ENCODE measurements at regions not wholly inside any gene's neighbourhood (a gene's known extent, or its start where the extent isn't known, plus 50 kb on each side); places are given as distances from the start of the nearest gene placed in this dataset.

DNA sequence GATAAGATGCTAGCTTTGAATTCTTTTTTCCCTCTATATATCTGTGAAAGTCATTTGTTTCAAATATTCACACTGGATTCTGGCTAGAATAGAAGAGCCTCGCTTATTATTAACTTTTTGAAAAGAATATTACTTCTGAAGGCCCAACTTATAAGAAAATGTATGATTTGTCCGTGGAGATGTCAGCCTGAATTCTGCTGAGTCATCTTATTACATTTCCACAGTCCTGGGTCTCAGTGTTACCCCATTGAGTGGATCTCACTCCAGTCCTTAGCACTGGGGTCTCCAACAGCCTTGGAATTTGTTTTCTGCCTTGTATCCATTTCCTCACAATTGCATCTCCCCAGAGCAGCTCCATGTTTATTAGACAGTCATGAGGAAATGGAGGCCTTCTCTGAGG, 907.9 kb downstream of the VRK1 start:
- DNase-seq: no peak

DNA sequence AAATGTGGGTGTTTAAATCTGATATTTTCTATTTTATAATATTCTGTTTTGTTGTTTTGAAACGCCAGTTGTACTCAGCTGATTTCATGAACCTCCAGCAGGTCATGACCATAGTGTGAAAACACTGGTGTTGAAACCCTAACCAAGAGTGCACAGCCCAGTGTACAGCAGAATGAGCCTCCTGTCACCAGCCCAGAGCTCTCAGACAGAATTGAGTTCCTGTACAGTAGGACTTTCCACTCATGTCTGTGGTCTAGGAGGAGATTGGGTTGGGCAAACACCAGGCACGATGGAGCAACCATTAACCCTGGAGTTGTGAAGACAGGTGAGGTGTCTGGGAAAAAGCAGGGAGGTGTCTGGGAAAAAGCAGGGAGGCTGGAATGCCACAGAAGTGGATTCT, 908.8 kb downstream of the VRK1 start:
- no peak for DNase-seq

DNA sequence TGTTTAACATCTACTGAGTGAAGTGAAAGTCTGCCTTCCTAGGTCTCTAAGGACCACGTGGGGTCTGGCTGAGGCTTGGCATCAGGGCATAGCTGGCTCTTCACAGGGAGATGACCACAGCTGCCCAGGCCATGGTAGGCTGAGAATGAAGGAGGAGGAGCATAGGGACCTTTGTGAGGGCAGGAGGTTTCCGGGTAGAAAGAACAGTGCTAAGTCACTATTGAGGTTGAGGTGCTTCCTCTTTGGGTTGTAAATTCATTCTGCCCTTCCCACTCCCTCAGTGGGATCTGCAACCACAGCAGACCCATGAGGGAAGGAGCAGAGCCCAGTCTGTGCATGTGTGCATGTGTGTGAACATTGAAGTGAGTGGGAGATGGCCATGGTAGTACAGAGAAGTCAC, 909.6 kb downstream of the VRK1 start:
- no peak for DNase-seq

DNA sequence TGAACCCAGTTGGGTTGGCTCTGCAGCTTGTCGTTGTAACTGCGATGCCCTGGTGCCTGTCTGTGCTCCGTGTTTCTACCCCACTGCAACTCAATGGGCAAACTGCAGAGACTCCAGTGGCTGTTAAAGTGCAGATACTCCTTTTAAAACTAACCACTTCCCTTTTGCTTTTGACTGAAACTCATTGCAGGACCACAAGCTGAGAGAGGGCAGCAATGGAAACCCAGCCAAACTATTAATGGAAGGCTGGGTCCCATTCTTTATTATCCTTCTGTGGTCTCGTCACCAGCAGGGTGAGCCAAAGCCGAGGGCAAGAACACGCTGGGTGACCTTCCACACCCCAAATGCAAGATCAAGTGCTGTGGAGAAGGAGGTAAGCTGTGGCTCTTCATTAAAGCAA, 910.4 kb downstream of the VRK1 start:
- no peak for DNase-seq

DNA sequence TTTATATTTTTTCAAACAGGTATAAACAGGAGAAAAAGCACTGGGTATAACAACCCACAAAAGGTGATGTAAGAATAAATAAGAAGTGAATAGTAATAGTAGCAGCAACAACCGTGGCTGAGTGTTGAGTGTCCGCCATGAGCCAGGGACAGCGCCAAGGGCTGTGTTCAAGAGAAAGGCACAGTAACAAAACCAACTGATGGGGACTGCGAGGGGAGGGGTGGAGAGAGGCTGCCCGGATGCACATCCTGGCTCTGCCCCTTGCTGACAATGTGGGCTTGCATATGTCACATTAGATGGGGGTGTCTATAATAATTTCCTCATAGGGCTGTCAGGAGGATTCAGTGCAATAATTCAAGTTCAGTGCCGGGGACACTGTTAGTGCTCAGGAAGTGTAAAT, 912.4 kb downstream of the VRK1 start:
- peak in 1 of 4 experiments; percentile 42 for DNase-seq

DNA sequence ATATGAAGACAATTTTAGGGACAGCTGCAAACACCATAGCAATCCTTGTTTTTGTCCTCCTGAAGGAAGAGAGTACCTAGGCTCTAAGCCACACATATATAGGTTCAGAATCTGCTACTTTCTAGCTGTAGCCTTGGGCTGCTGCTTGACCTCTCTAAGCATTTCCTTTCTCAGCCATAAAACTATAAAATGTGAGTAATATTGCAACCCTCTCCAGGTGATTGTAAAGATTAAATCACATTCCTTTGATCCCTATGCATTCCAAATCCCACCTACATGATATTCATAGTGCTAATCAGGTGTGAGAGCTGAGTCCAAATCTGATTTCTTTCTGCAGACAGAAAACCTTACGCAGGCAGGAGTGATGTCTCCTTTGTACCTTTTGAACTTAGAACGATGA, 913.5 kb downstream of the VRK1 start:
- DNase-seq: no peak

DNA sequence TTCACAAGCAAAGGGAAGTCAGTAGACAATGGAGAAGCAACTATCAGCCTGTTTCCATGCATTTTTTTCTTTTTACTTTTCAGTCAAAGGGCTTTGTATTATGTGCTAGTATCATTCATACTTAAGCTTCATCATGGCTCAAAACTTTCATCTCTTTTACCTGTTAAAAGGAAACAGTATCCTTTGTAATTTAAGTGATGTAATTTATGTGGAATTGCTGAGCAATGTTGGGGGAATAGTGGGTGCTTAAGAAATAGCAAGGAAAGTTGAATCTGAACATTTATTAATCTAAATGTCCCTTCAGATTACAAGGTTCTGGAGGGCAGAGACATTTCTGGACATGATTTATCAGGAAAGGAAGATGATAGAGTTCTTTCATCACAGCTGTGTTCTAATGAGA, 915.3 kb downstream of the VRK1 start:
- DNase-seq: no peak

DNA sequence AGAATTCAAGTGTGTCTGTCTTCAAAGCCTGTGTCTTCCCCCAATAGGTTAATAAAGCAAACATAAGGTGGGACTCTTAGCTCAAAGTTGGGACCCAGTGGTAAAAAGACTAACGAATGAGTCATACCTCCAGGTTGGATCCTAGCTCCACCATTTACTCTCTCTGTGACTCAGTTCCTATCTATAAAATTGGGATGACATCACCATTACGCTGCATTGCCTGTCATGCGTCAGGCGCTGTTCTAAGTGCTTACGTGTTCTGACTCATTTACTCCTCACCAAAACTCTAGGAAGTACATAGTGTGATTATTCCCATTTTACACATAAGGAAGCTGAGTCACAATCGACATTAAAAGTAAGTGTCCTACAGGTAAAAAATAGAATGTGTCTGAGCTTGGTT, 915.8 kb downstream of the VRK1 start:
- no peak for DNase-seq

DNA sequence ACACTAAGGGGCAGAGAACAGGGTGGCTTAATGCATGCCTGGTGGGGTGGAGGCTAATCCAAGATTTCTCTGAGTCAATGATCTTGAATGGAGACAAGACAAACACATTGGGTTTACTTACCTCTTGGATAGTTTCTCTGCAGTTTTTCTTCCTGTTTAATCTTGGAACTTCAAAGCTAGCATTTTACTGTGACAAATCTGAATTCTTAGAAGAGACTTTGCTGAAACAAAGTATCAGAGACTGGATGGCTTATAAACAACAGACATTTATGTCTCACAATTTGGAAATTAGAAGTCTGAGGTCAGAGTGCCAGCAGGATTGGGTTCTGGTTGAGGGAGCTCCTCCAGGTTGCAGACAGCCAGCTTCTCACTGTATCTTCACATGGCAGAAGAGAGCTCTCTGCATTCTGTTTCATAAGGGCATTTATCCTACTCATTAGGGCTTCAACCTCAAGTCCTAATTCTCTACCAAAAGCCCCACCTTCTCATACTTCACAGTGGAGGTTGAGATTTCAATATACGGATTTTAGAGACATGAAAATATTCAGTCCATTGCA, 921.8 kb downstream of the VRK1 start:
- DNase-seq: no peak

DNA sequence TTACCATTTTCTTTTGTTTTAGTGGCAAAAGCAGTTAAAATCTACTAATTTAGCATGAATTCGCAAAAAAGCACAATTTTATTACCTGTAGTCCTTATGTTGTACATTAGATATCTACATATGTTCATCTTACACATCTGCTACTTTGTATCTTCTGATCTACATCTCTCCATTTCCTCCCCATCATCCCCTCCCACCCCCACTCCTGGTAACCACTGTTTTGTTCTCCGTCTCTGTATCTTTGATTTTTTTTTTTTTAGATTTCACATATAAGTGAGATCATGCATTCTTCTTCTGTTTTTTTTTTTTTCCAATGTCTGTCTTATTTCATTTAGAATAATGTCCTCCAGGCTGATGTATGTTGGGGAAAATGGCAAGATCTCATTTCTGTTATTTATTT, 922.7 kb downstream of the VRK1 start:
- peak in 1 of 4 experiments; percentile 27 for DNase-seq

DNA sequence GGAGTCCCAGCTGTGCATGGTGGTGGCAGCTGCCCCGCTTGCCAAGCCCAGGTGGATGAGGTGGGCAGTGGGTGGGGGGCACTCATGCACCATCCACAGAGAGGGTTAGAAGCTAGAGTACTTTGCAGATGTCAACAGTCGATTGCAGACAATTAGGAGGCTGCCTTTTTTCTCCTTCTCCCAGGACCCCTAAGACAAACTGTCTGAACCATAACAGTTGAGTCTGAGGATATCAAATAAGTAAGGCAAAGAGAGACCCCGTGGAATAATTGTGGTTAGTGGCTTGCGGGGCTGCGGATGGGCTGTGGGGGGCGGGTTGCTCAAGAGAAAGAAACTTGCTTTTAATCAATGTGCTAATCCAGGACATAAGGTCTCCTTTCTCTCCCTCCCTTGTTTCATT, 926.2 kb downstream of the VRK1 start:
- DNase-seq: no peak

DNA sequence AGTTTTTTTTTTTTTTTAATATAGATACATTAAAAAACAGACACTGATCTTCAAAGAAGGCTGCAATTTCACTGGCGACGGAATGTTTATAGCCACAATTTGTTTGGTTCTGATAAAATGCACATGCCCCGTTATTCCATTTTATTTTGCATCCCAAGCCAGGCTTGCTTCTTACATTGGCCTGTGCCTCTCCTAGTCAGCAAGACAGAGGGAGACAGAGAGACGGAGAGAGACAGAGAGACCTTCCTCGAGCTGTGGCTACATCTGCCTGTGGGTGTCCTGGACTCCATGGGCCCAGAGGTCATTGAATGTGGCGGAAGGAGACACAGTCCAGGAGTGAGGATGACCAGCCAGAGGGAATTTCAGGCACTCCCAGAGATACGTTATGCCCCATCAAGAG, 926.6 kb downstream of the VRK1 start:
- no peak for DNase-seq

DNA sequence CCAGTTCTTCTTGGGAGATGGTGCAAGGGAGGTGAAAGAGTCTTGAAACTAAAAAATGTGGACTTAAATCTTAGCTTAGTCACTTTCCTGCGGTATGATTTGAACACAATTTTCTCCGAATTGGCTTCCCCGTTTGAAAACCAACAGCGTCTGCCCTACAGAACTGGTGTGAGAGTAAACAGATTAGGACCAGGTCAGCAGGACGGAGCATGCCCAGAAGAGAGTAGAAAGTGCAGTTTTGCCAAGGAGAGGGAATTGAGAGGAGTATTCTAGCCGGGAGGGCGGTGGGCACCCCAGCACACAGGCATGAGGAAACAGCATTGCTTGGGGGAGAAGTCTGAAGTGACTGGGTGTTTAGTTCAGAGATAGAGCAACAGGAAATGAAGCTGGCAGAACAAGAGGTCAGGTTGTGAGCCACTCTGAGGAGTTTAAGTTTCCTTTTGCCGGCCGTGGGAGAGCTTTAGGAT, 927.1 kb downstream of the VRK1 start:
- peak in 1 of 4 experiments; percentile 21 for DNase-seq

DNA sequence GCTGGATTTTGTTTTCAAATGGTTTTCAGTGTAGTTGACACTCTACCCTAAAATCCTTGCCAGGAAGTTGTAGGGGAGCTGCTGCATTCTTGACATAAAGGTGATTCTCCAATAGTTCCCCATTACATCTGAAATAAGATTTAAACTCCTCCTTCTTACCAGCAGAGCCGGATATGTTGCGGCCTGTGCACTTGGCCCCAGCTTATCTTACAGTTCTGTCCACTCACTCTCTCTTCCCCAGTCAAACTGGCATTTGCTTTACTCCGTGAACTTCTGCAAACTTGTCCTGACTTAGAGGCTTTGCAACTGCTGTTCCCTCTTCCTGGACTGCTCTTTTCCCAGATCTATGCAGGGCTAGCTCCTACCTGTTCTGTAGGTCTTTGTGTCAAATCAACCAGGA, 929.5 kb downstream of the VRK1 start:
- no peak for DNase-seq

DNA sequence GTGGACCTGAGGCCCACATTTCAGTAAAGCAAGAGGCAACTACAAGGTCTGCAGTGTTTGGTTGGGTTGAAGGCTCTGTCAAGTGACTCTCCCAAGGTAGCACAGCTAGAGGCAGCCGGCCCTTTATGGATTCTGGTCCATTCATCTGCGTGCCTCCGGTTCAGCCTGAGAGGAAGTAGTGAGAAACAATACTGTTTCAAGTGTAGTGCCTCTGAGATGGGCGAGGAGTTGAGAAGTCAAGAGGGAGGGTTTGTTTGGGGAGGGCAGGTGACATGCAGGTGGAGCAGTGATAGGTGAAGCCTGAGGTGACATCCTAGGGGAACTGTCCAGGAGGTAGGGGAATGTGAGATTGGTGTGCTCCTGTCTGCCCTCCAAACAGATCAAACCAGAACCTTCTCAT, 933.5 kb downstream of the VRK1 start:
- DNase-seq: no peak

DNA sequence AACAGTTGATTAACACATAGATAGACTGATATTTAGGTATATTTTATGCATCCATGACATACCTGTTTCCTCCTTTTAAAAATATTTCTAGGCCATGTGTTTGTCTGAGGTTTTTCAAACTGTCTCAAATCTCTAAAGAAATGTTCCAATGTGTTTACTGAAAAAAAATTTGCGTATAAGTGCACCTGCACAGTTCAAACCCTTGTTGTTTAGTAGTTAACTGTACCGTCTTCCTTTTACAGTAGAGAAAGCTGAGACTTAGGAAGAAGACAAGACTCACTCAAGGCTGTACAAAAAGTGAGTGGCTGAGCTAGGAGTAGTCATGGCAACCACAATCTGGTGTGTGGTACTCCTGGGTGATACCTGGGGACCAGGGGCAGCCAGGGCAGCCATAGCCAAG, 934.6 kb downstream of the VRK1 start:
- DNase-seq: no peak

DNA sequence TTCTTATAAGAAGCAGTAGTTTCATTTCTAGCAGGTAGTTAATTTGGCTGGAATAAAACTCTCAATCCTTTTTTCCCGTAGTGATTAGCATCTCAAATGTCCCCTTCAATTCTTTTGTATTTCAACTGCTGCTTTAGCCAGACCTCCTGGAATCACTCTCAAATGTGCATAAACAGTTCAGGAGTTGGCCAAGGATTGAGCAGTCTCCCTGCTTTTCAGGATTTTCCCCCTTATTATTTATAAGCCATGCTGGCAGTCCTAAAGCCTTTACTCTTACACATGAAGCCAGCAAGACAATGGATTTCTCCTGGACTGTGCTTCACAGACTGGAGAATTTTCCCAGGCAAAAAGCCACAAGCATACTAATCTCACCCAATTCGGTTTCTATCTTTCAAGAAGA, 950.1 kb downstream of the VRK1 start:
- no peak for DNase-seq

DNA sequence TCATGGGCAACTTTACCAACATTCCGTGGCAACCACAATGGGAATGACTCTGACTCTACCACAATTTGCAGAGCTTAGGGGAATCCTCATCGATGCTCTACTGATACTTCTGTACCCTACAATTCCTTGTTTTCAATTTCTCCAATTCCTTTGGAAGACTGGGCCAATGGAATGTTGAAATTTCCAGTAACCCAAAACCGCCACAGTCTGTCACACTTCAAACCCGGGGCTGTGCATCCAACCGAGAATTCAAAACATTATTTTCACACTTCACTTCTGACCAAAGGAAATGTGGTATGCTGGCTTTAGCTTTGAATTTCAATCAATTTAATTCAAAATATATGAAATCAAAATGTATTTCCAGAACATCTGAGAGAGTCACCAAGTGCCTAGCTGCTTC, 951.4 kb downstream of the VRK1 start:
- DNase-seq: no peak

DNA sequence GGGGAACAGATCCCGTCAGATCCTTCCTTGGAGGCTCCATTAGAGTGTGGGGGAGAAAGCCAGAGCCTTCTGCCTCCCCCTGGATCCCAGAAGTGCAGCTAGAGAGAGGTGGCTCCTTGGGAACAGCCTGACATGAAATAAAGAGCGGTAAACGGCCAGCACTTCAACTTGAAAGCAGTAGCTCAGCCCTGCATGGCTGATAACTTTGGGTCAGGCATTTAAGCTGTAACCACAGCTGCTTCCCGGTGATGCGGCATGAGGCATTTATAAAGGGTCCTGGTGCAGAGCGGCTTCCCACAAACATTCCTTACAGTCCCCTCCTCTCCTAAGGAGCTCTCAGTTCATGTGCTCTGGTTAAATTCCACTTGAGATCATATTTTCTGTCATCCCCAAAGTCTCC, 960.3 kb downstream of the VRK1 start:
- DNase-seq: no peak

DNA sequence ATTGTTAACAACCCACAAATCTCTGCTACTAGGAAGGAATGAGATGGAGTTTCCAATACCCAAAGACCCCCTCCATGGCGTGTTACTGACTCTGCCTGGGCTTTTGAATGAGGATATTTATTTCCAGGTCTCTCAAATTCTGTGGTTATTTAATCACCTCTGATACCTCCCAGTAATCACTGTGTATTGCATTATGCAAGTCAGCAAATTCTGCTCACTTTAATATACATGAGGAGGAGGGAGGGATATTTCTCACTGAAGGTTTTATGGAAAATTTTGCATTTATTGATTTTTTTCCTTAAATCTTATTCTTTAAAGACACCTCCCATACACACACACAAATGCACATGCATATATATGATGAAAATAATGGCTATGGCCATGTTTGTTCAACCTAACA, 962.9 kb downstream of the VRK1 start:
- no peak for DNase-seq

DNA sequence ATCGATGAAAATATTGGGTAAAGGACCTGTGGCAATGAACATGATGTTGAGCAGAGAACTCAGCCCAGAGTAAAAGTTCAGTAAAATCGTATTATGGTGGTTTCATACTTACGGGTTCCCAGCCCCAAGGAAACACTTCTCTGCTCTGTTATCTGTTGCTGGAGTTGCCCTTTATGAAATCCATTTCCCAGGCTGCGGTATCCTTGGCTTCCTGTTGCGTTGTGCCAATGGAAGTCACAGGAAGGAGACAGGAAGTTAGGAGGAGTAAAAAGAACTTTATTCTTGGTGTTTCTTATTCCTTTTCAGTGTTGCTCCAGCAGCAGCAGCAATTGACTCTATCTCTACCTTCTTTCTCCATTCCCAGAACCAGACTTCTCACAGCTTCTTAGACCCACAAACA, 965.2 kb downstream of the VRK1 start:
- DNase-seq: no peak

DNA sequence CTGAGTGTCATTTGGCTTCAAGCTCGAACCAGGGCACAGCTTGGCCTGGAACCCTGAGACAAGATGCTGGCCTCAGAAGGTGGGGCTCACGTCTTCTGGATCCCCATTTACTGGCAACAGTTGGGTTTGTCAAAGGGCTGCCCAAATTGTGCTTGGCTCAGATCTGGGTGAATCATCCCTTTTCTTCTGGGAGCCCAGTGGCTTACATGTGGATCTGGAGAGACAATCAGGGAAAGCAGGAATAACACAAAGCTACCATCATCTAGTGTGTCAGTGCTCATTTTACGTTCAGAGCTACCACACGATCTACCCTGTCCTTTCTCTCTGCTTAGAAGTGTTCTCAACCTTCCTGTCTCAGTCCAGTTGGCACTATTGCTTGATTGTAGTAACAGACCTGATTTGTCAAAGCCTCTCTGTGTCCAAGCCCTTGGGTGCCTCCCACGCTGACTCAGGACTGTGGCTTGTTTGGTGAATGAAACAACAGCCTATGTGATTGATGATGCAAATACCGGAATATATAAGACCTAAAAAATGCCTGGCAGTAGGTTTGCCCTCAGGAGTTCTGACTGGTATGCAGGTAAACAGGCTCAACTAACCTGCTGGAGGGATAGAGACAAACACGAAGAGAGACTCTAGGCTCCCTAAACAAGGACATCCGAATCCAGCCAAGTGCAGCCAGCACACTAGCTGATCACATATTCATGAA, 974.3 kb downstream of the VRK1 start:
- DNase-seq: no peak

DNA sequence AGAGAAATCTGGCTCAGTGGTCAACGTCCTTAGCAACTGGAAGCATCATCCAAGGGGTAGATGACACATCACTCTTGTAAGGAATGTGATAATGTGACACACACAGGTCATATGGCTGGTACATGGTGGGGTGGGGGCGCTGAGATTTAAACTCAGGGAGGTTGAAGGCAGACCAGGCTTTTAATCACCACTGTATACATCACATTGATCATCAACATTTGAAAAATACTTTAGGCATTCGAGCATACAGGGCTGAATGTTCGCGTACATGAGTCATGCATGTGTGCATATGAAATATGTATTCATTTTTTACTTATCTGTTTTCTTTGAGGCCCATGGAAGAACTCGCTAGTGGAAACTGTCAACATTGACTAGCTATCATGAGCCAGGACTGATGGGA, 976.4 kb downstream of the VRK1 start:
- DNase-seq: no peak

DNA sequence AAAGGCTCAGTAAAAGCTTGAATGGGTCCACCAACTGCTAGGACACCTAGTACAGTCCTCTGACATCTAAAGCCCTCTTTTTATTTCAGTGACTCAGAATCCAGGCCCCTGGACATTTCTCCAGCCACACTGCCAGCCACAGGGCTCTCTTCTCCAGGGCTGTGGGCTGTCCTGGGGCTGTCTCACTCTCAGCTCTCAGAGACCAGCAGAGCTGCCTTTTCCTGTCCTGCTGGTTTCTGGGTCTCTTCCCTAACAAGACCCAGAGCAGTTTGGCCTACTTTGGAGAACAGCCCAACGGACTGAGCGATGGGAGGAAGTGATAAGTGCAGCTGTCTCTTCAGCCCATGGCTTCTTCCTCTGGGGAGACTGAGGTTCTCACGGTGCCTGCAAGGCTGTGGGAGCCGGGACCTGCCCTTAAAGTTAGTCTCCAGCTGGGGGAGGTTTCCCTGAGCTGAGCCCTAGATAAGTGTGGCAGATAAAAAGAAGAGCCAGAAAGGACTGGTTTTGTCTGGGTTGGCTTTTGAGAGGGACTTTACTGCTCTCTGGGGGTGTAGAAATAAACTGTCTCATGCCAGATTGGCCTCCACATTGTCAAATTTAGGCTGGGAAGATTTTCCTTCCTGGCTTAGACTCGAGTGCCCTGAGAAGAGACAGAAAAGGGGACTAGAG, 979.8 kb downstream of the VRK1 start:
- no peak for DNase-seq
